Heart right ventricle (tissue), 16 donors: ENCODE measurements at regions not wholly inside any gene's neighbourhood (a gene's known extent, or its start where the extent isn't known, plus 50 kb on each side); places are given as distances from the start of the nearest gene placed in this dataset.

Experiments used
- ATAC-seq, 8 donors: fragments of 200-7000 bp; cut with Tn5 transposase; one replicate each; pipeline ENCODE4 v1.9.1; 2020; ENCODE audit warnings: mild to moderate bottlenecking in 8 of 8, moderate library complexity in 8 of 8, moderate number of reproducible peaks in 1 of 8
- DNase-seq, 2 donors: peaks; one replicate each; pipeline ENCODE4 v3.0.0-alpha.2; 2020
- H3K27ac ChIP-seq, 10 donors: fragments of 200-600 bp; sonication (generic) in 2 of 10; one replicate each; pipeline versions ENCODE4 v1.5.0 to v1.8.0; 2020 to 2022; ENCODE audit warnings: mild to moderate bottlenecking in 3 of 10
- H3K27me3 ChIP-seq, 7 donors: fragments of 200-600 bp; one replicate each; pipeline ENCODE4 v1.8.0; 2021 to 2022; ENCODE audit warnings: mild to moderate bottlenecking in 2 of 7
- H3K36me3 ChIP-seq, 9 donors: fragments of 200-600 bp; sonication (generic) in 1 of 9; one replicate each; pipeline versions ENCODE4 v1.5.0 to v1.8.0; 2020 to 2022; ENCODE audit warnings: mild to moderate bottlenecking in 2 of 9
- H3K4me1 ChIP-seq, 9 donors: fragments of 200-600 bp; sonication (generic) in 1 of 9; one replicate each; pipeline versions ENCODE4 v1.5.0 to v1.8.0; 2020 to 2022; ENCODE audit warnings: mild to moderate bottlenecking in 4 of 9
- H3K4me3 ChIP-seq, 10 donors: fragments of 200-600 bp; sonication (generic) in 2 of 10; one replicate each; pipeline versions ENCODE4 v1.5.0 to v1.8.0; 2020 to 2022; ENCODE audit warnings: mild to moderate bottlenecking in 7 of 10, moderate library complexity in 2 of 10
- H3K9me3 ChIP-seq, 11 donors: fragments of 200-600 bp in 10 of 11; sonication (generic) in 2 of 11; one replicate each; pipeline versions ENCODE4 v1.5.0 to v1.8.0; 2013 to 2022; ENCODE audit warnings: mild to moderate bottlenecking in 2 of 11, control low read depth in 1 of 11, moderate library complexity in 1 of 11
- WGBS, 2 donors: extraction: QIAGEN DNeasy Blood & Tissue Kit; methylation state at CpG; one replicate each; pipeline ENCODE4 v1.1.7; 2013; ENCODE audit warnings: inconsistent platforms in 1 of 2; 5-methylcytosine and 5-hydroxymethylcytosine counted together
- intact Hi-C, 10 donors: fragments of 100-400 bp; cut with DNase I; formaldehyde crosslinking; loops; one replicate each; pipeline versions ENCODE4 v1.11.1 to v1.14.2; 2022
- TF ChIP-seq, protein P1 (sequence below), 9 donors: fragments of 200-600 bp; sonication (generic) in 2 of 9; IDR thresholded peaks; one replicate each; pipeline versions ENCODE4 v1.5.0 to v1.8.0; 2021 to 2022; ENCODE audit warnings: antibody characterized with exemption in 9 of 9, mild to moderate bottlenecking in 5 of 9, moderate library complexity in 1 of 9
- donor health status: Arrhythmogenic right ventricular cardiomyopathy.
- donor health status: ischemic (EF 13 %, LVEDD 7.1; RV severe dilation, severe dysfunction).
- donor health status: healthy with polysubstance abuse.
- donor health status: DM: no; HTN: yes; CAD: no.
- donor health status: DM: no; HTN: no; CAD: no.
- donor health status: ischemic (EF 25% LVEDD 6.9; RV normal size, moderate dysfunction).
- donor health status: ischemic (EF 25% LVEDD 5.7; RV mildly dilated, moderate dysfunction).
- donor health status: healthy.
- donor health status: DM: yes; HTN: yes; CAD: no.
- donor health status: Ischemic cardiomyopathy.
- donor health status: ischemic (EF 35%, LVEDD 5.7; RV mildly dilated, moderate dysfunction).
- donor health status: nonischemic (EF 11% LVEDD 7.7; RV severe dilation, severe dysfunction).
- donor health status: DM: yes; HTN: yes; CAD: no.
- donor health status: PGD.
- donor health status: ischemic (EF 29% LVEDD 5.4; RV normal size, mild dysfunction).
- donor health status: nonischemic (EF 23%, LVEDD 6.1; RV moderate dilation, normal function).

GRCh38 chr16:22728167-22728836 is 85.7 kb upstream of the HS3ST2 start:
- no peaks in the 10 kb centered on the region for H3K36me3 ChIP-seq
- H3K27me3 ChIP-seq = peaks cover 0 to 15% (median 8%) of the 10 kb centered on the region in 7 donors
- no peak for DNase-seq
- no peak overlapping the region for H3K4me3 ChIP-seq
- H3K9me3 ChIP-seq = no peaks in the 10 kb centered on the region
- 12 to 18% methylated on average over 4 of the region's 4 CpGs for WGBS, 2 donors
- TF ChIP-seq, protein P1, sequence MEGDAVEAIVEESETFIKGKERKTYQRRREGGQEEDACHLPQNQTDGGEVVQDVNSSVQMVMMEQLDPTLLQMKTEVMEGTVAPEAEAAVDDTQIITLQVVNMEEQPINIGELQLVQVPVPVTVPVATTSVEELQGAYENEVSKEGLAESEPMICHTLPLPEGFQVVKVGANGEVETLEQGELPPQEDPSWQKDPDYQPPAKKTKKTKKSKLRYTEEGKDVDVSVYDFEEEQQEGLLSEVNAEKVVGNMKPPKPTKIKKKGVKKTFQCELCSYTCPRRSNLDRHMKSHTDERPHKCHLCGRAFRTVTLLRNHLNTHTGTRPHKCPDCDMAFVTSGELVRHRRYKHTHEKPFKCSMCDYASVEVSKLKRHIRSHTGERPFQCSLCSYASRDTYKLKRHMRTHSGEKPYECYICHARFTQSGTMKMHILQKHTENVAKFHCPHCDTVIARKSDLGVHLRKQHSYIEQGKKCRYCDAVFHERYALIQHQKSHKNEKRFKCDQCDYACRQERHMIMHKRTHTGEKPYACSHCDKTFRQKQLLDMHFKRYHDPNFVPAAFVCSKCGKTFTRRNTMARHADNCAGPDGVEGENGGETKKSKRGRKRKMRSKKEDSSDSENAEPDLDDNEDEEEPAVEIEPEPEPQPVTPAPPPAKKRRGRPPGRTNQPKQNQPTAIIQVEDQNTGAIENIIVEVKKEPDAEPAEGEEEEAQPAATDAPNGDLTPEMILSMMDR (IDR thresholded peaks at IDR 0.05) = no peak
- peak overlapping the region in 1 of 10 donors; percentile 20 for H3K27ac ChIP-seq
- peaks cover 0 to 19% (median 4%) of the 10 kb centered on the region in 9 donors for H3K4me1 ChIP-seq
- peak in 4 of 8 donors; percentile 42 to 61 (median 48) for ATAC-seq
- intact Hi-C loops = loop anchor here in 1 of 10 donors (10.0 kb wide), 1 partner anchor 66 kb away; no protein-coding TSS in a partner anchor

- Histone ChIP-seq H3K27ac (no peak overlapping the region), H3K4me1 (peaks cover 0 to 19% (median 4%) of the 10 kb centered on the region in 9 donors), H3K36me3 (no peaks in the 10 kb centered on the region), H3K9me3 (no peaks in the 10 kb centered on the region), H3K4me3 (no peak overlapping the region), H3K27me3 (peaks cover 0 to 13% (median 3%) of the 10 kb centered on the region in 7 donors)
- ATAC-seq (no peak), DNase-seq (no peak)
- intact Hi-C loops = no loop called here
- 79 to 81% methylated on average over 2 of the region's 2 CpGs for WGBS, 2 donors
- TF ChIP-seq, protein P1 (IDR thresholded peaks at IDR 0.05) = no peak
Measured at GRCh38 chr16:22732400-22732799, 81.6 kb upstream of the HS3ST2 start.

DNA sequence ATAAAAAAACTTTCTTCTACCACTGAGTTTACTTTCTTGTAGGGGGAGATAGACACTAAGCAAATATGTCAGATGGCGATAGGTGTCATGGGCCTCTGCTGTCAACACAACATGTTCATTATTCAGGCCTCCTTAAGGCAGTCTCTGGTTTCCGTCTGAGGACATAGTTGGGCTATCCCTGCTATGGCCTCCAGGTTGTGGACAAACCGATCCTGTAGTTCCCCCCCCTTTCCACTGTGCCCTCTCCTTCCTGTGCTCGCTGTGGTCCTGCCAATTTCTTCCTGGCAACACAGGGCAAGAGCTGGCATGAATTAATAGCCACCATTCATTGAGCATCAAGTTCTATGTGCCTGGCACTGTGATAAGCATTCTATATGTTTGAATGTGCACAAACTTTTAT is 81.0 kb upstream of the HS3ST2 start:
- intact Hi-C loops = no loop called here
- peaks cover 0 to 13% (median 0%) of the 10 kb centered on the region in 7 donors for H3K27me3 ChIP-seq
- DNase-seq (no peak), ATAC-seq (no peak)
- no peak overlapping the region for H3K27ac ChIP-seq
- H3K36me3 ChIP-seq = no peaks in the 10 kb centered on the region
- TF ChIP-seq, protein P1 (IDR thresholded peaks at IDR 0.05) = no peak
- no peak overlapping the region for H3K4me3 ChIP-seq
- WGBS, 2 donors = 63 to 64% methylated on average over 4 of the region's 4 CpGs
- H3K9me3 ChIP-seq = no peaks in the 10 kb centered on the region
- H3K4me1 ChIP-seq = peaks cover 0 to 15% (median 4%) of the 10 kb centered on the region in 9 donors

DNA sequence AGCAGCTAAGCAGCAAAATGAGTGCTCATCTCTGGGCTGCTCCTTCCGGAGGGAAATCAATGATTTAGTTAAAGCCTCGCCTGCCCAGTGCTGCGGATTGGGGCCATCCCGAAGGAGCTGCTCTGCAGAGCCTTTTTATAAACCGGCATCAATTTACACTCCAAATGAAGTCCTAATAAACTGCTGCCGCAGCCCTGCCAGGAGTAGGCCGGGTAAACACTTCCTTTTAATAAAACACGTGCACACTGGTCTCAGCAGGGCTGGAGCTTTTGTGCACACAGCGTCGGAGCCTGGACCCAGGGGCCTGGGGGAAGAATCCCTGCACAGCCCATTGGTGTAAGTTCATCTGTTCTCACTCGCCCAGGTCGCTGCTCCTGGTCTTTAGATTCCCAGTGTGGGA is 79.6 kb upstream of the HS3ST2 start:
- H3K4me1 ChIP-seq = peaks cover 0 to under 1% (median 0%) of the 10 kb centered on the region in 9 donors
- TF ChIP-seq, protein P1 (IDR thresholded peaks at IDR 0.05) = no peak
- no peak overlapping the region for H3K27ac ChIP-seq
- no peak overlapping the region for H3K4me3 ChIP-seq
- DNase-seq = no peak
- H3K9me3 ChIP-seq = no peaks in the 10 kb centered on the region
- H3K27me3 ChIP-seq = peaks cover 0 to 13% (median 0%) of the 10 kb centered on the region in 7 donors
- intact Hi-C loops = no loop called here
- no peak for ATAC-seq
- H3K36me3 ChIP-seq = no peaks in the 10 kb centered on the region
- WGBS, 2 donors = 59 to 61% methylated on average over 12 of the region's 12 CpGs
